Tibial nerve (tissue), 4 donors: ENCODE measurements at regions not wholly inside any gene's neighbourhood (a gene's known extent, or its start where the extent isn't known, plus 50 kb on each side); places are given as distances from the start of the nearest gene placed in this dataset.

Source experiments
- DNase-seq, 2 donors: peaks; one replicate each; pipeline ENCODE4 v3.0.0-alpha.2; 2019; ENCODE audit warnings: low spot score in 2 of 2
- H3K27ac ChIP-seq, 4 donors: fragments of 200-600 bp; sonication (generic) in 3 of 4; one replicate each; pipeline ENCODE4 v1.5.1; 2017 to 2019; ENCODE audit warnings: mild to moderate bottlenecking in 1 of 4
- H3K27me3 ChIP-seq, 2 donors: fragments of 200-600 bp; sonication (generic) in 1 of 2; one replicate each; pipeline versions ENCODE4 v1.5.1 to v1.6.0; 2017 to 2019
- H3K36me3 ChIP-seq, 3 donors: fragments of 200-600 bp; sonication (generic); one replicate each; pipeline ENCODE4 v1.5.1; 2018 to 2019
- H3K4me1 ChIP-seq, 4 donors: fragments of 200-600 bp; sonication (generic) in 3 of 4; one replicate each; pipeline ENCODE4 v1.5.1; 2017 to 2019
- H3K4me3 ChIP-seq, 4 donors: fragments of 200-600 bp; sonication (generic) in 3 of 4; one replicate each; pipeline ENCODE4 v1.5.1; 2017 to 2019; ENCODE audit warnings: mild to moderate bottlenecking in 1 of 4, moderate library complexity in 1 of 4
- H3K9me3 ChIP-seq, 4 donors: fragments of 200-600 bp; sonication (generic) in 3 of 4; one replicate each; pipeline ENCODE4 v1.5.1; 2017 to 2019
- EP300 ChIP-seq, 2 donors: sonication (generic); formaldehyde crosslinking; IDR thresholded peaks; one replicate each; pipeline ENCODE4 v1.6.1; 2017; ENCODE audit warnings: antibody characterized with exemption in 2 of 2, mild to moderate bottlenecking in 1 of 2
- POLR2A ChIP-seq, 2 donors: fragments of 450-650 bp; IDR thresholded peaks; one replicate each; pipeline ENCODE4 v1.6.1; 2017; ENCODE audit warnings: antibody characterized with exemption in 2 of 2, mild to moderate bottlenecking in 2 of 2, moderate library complexity in 2 of 2
- WGBS, 2 donors: methylation state at CpG; one replicate each; pipeline ENCODE4 v1.1.5; 2018; 5-methylcytosine and 5-hydroxymethylcytosine counted together
- TF ChIP-seq, protein P1 (sequence below), 5 experiments: fragments of 200-600 bp in 3 of 5; fragments of 450-650 bp in 2 of 5; sonication (generic) in 3 of 5; IDR thresholded peaks; one replicate each; pipeline ENCODE4 v1.5.1; 2016 to 2019; ENCODE audit warnings: antibody characterized with exemption in 5 of 5, mild to moderate bottlenecking in 3 of 5, moderate library complexity in 2 of 5

DNA sequence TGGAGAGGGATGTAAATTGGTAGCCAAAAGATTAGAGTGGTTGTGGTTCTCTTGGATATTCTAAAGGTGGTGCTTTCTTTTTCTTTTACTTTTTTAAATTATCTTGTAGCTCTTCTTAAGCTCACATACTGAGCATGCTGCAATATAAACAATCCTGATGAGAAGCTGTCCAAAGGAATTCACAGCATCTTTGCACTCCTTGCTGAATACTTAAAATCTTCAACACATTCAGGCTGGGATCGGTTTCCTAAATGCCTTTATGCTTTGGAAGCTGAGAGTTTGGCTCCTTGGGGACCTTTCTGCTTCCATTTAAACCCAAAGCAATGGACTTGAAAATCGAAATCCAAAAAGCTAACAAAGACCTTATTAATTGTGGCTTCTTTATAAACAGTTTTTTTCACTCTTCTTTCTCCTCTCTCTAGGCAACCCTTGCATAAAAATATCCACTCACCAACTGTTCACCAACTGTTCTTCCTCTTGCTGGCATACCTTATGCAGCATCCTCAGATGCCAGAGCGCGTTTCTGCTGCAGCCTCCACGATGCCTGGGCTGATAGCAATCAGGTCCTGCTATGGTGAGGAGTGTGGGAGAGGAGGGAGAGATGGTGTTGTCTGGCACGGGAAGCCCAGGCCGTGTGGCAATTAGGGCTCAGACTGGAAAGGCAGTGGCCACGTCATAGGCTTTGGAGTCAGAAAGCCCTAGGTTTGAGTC lies 535.8 kb upstream of the DAB1 start:
- WGBS, 2 donors = 50 to 53% methylated on average over 8 of the region's 8 CpGs
- no peak for DNase-seq
- Histone ChIP-seq H3K36me3 (no peaks in the 10 kb centered on the region), H3K9me3 (no peaks in the 10 kb centered on the region), H3K27ac (no peak overlapping the region), H3K4me1 (no peaks in the 10 kb centered on the region), H3K27me3 (no peaks in the 10 kb centered on the region), H3K4me3 (no peak overlapping the region)
- no peak for TF ChIP-seq POLR2A (IDR thresholded peaks at IDR 0.05)
- no peak for TF ChIP-seq EP300 (IDR thresholded peaks at IDR 0.05)
- TF ChIP-seq, protein P1, sequence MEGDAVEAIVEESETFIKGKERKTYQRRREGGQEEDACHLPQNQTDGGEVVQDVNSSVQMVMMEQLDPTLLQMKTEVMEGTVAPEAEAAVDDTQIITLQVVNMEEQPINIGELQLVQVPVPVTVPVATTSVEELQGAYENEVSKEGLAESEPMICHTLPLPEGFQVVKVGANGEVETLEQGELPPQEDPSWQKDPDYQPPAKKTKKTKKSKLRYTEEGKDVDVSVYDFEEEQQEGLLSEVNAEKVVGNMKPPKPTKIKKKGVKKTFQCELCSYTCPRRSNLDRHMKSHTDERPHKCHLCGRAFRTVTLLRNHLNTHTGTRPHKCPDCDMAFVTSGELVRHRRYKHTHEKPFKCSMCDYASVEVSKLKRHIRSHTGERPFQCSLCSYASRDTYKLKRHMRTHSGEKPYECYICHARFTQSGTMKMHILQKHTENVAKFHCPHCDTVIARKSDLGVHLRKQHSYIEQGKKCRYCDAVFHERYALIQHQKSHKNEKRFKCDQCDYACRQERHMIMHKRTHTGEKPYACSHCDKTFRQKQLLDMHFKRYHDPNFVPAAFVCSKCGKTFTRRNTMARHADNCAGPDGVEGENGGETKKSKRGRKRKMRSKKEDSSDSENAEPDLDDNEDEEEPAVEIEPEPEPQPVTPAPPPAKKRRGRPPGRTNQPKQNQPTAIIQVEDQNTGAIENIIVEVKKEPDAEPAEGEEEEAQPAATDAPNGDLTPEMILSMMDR (IDR thresholded peaks at IDR 0.05) = no peak

DNA sequence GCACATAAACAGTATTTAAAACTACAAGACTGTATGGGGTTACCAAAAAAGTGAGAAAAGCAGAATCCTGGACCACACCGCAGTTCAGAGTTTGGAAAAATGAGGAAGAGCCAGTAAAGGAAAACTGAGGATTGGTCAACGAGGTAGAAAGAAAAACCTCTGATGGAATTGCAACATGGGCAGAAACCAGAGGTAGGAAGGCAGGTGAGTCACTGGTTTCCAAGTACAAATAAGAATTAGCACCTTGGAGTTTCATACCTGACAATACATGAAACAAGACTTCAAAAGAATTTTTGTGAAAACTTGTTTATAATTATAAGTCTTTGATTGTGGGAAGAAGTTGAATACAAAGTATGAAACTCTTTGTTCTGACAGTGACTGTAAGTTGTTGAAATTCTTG lies 533.7 kb upstream of the DAB1 start:
- Histone ChIP-seq H3K4me1 (no peaks in the 10 kb centered on the region), H3K27me3 (no peaks in the 10 kb centered on the region), H3K36me3 (no peaks in the 10 kb centered on the region), H3K9me3 (no peaks in the 10 kb centered on the region), H3K27ac (no peak overlapping the region), H3K4me3 (no peak overlapping the region)
- 82 to 86% methylated on average over 2 of the region's 2 CpGs for WGBS, 2 donors
- no peak for TF ChIP-seq POLR2A (IDR thresholded peaks at IDR 0.05)
- TF ChIP-seq EP300 (IDR thresholded peaks at IDR 0.05) = no peak
- TF ChIP-seq, protein P1 (IDR thresholded peaks at IDR 0.05) = no peak
- no peak for DNase-seq

DNA sequence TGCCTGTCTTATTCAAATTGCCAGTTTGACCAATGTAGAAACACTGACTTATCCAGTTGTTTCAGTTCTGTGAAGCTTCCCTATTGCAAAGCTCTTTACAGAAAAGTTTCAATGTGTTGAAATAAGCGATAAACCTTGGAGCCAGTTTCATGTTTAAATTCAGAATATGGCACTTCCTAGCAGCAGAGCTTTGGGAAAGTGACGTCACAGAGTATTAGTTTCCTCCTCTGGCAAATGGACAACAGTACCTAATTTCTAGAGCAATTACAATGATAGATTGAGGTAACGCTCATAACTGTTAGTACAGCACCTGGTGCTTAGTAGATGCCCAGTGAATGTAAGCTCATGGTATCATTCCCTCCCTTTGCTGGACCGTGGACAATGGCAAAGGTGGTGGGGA lies 527.5 kb upstream of the DAB1 start:
- no peaks in the 10 kb centered on the region for H3K4me1 ChIP-seq
- no peak overlapping the region for H3K27ac ChIP-seq
- H3K4me3 ChIP-seq = no peak overlapping the region
- no peaks in the 10 kb centered on the region for H3K9me3 ChIP-seq
- H3K27me3 ChIP-seq = no peaks in the 10 kb centered on the region
- TF ChIP-seq EP300 (IDR thresholded peaks at IDR 0.05) (no peak), POLR2A (IDR thresholded peaks at IDR 0.05) (no peak)
- TF ChIP-seq, protein P1 (IDR thresholded peaks at IDR 0.05) = no peak
- no peak for DNase-seq
- 48 to 77% methylated on average over 4 of the region's 4 CpGs for WGBS, 2 donors
- H3K36me3 ChIP-seq = no peaks in the 10 kb centered on the region

DNA sequence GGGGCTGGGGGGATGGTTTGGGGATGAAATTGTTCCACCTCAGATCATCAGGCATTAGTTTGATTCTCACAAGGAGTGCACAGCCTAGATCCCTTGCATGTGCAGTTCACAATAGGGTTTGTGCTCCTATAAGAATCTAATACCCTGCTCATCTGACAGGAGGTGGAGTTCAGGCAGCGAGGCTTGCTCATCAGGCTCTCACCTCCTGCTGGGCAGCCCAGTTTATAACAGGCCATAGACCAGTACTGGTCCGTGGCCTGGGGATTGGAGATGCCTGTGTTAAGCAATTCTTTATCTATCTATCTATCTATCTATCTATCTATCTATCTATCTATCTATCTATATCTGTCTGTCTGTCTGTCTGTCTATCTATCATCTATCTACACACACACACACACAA lies 525.3 kb upstream of the DAB1 start:
- H3K27me3 ChIP-seq = no peaks in the 10 kb centered on the region
- no peaks in the 10 kb centered on the region for H3K36me3 ChIP-seq
- no peaks in the 10 kb centered on the region for H3K9me3 ChIP-seq
- H3K4me1 ChIP-seq = no peaks in the 10 kb centered on the region
- DNase-seq = no peak
- 56 to 79% methylated on average over 2 of the region's 2 CpGs for WGBS, 2 donors
- H3K27ac ChIP-seq = no peak overlapping the region
- TF ChIP-seq EP300 (IDR thresholded peaks at IDR 0.05) (no peak), POLR2A (IDR thresholded peaks at IDR 0.05) (no peak)
- TF ChIP-seq, protein P1 (IDR thresholded peaks at IDR 0.05) = no peak
- H3K4me3 ChIP-seq = no peak overlapping the region

DNA sequence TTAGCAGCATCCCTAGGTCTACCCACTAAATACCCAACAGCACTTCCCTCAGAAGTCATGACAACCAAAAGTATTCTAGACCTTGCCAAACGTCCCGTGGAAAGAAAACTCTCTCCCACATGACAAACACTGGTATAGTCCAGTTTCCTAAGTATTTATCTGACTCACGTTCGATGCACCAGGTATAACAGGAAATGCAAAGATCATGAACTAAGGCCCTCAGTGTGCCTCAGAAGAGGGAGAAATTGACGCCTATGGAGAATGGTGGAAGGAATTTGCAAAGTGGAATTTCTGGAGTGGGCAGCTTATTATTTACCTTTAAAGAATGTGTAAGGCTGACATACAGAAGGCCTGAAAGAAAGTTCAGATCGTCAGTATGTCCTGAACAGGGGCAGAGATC lies 523.6 kb upstream of the DAB1 start:
- Histone ChIP-seq H3K4me1 (no peaks in the 10 kb centered on the region), H3K9me3 (no peaks in the 10 kb centered on the region), H3K27ac (no peak overlapping the region), H3K4me3 (no peak overlapping the region), H3K36me3 (no peaks in the 10 kb centered on the region), H3K27me3 (no peaks in the 10 kb centered on the region)
- WGBS, 2 donors = 78 to 85% methylated on average over 6 of the region's 6 CpGs
- TF ChIP-seq, protein P1 (IDR thresholded peaks at IDR 0.05) = no peak
- TF ChIP-seq POLR2A (IDR thresholded peaks at IDR 0.05) = no peak
- TF ChIP-seq EP300 (IDR thresholded peaks at IDR 0.05) = no peak
- no peak for DNase-seq
